Loucy (cell line): ENCODE measurements at regions not wholly inside any gene's neighbourhood (a gene's known extent, or its start where the extent isn't known, plus 50 kb on each side); places are given as distances from the start of the nearest gene placed in this dataset.

Source experiments
- H2AFZ ChIP-seq: fragments of 200-600 bp; sonication (generic); 2 replicates; pipeline ENCODE4 v1.6.0; 2016; ENCODE audit warnings: antibody characterized with exemption, mild to moderate bottlenecking, low read length, moderate library complexity
- H3F3A ChIP-seq: fragments of 200-600 bp; 2 replicates; pipeline ENCODE4 v1.6.0; 2016; ENCODE audit warnings: antibody characterized with exemption, low read depth, mild to moderate bottlenecking
- H3K27me3 ChIP-seq: fragments of 200-600 bp; sonication (generic); 2 replicates; pipeline ENCODE4 v1.6.1; 2014; ENCODE audit warnings: low read length, mild to moderate bottlenecking; ENCODE audit not compliant: insufficient read depth, poor library complexity, severe bottlenecking
- H3K36me3 ChIP-seq: fragments of 200-600 bp; sonication (generic); 2 replicates; pipeline ENCODE4 v1.6.1; 2016; ENCODE audit warnings: low read length; ENCODE audit not compliant: insufficient read depth
- H3K4me1 ChIP-seq: fragments of 200-600 bp; sonication (generic); 2 replicates; pipeline ENCODE4 v1.5.1; 2014; ENCODE audit warnings: low read length, mild to moderate bottlenecking; ENCODE audit not compliant: insufficient read depth, poor library complexity, severe bottlenecking
- H3K4me2 ChIP-seq: fragments of 200-600 bp; sonication (generic); 2 replicates; pipeline ENCODE4 v1.6.0; 2014; ENCODE audit warnings: antibody characterized with exemption, low read length, low read depth, mild to moderate bottlenecking; ENCODE audit not compliant: poor library complexity, severe bottlenecking
- H3K4me3 ChIP-seq: fragments of 200-600 bp; sonication (generic); 2 replicates; pipeline ENCODE4 v1.5.1; 2014; ENCODE audit warnings: low read length, mild to moderate bottlenecking, mixed read lengths; ENCODE audit not compliant: poor library complexity, severe bottlenecking
- H3K79me2 ChIP-seq: fragments of 200-600 bp; sonication (generic); 2 replicates; pipeline ENCODE4 v1.6.1; 2014; ENCODE audit warnings: low read length; ENCODE audit not compliant: insufficient read depth
- H3K9ac ChIP-seq: fragments of 200-600 bp; sonication (generic); 2 replicates; pipeline ENCODE4 v1.6.0; 2014; ENCODE audit warnings: mild to moderate bottlenecking, low read depth, low read length, moderate library complexity; ENCODE audit not compliant: poor library complexity, severe bottlenecking
- H3K9me2 ChIP-seq: fragments of 200-600 bp; sonication (generic); replicated peaks from 2 replicates; pipeline ENCODE4 v1.6.1; 2016; ENCODE audit warnings: low read depth, low read length, mixed read lengths
- H3K9me3 ChIP-seq: fragments of 200-600 bp; sonication (generic); 2 replicates; pipeline ENCODE4 v1.6.1; 2014; ENCODE audit warnings: mild to moderate bottlenecking, antibody characterized with exemption, low read length, low read depth; ENCODE audit not compliant: insufficient read depth
- H4K20me1 ChIP-seq: fragments of 200-600 bp; sonication (generic); 2 replicates; pipeline ENCODE4 v1.6.0; 2014; ENCODE audit warnings: antibody characterized with exemption, low read length, mild to moderate bottlenecking; ENCODE audit not compliant: insufficient read depth, poor library complexity, severe bottlenecking
- CTCF ChIP-seq: fragments of 200-600 bp; sonication (generic); conservative IDR thresholded peaks from 2 replicates; pipeline ENCODE4 v1.5.1; 2014; ENCODE audit warnings: mild to moderate bottlenecking, antibody characterized with exemption, low read length
- EZH2phosphoT487 ChIP-seq: fragments of 200-600 bp; IDR thresholded peaks from 2 replicates; pipeline ENCODE4 v1.6.1; 2018; ENCODE audit warnings: antibody characterized with exemption, mild to moderate bottlenecking, moderate library complexity, borderline replicate concordance

GRCh38 chr7:25353196-25353595 lies 124.9 kb upstream of the NPVF start:
- Histone ChIP-seq H3K79me2 (no peaks in the 10 kb centered on the region), H3K27me3 (no peaks in the 10 kb centered on the region), H3K36me3 (no peaks in the 10 kb centered on the region), H3K9me3 (no peaks in the 10 kb centered on the region), H3K9me2 (no peaks in the 10 kb centered on the region), H3K9ac (no peak overlapping the region), H3F3A (no peaks in the 10 kb centered on the region), H3K4me3 (no peak overlapping the region), H3K4me1 (peaks cover 4% of the 10 kb centered on the region), H3K4me2 (no peak overlapping the region), H4K20me1 (no peaks in the 10 kb centered on the region), H2AFZ (no peak overlapping the region)
- TF ChIP-seq CTCF (no peak), EZH2phosphoT487 (no peak)

- Histone ChIP-seq H3K4me2 (no peak overlapping the region), H3K9me3 (no peaks in the 10 kb centered on the region)
- TF ChIP-seq CTCF = no peak
- no peak for TF ChIP-seq EZH2phosphoT487
Observed at GRCh38 chr7:25353732-25354131, 125.4 kb upstream of the NPVF start.

GRCh38 chr7:25356534-25357151 lies 128.4 kb upstream of the NPVF start:
- no peaks in the 10 kb centered on the region for H4K20me1 ChIP-seq
- H3K4me1 ChIP-seq = peaks cover 14% of the 10 kb centered on the region
- no peak overlapping the region for H3K4me3 ChIP-seq
- no peaks in the 10 kb centered on the region for H3K27me3 ChIP-seq
- H3K4me2 ChIP-seq = no peak overlapping the region
- no peaks in the 10 kb centered on the region for H3K36me3 ChIP-seq
- no peaks in the 10 kb centered on the region for H3F3A ChIP-seq
- H3K9me3 ChIP-seq = no peaks in the 10 kb centered on the region
- no peaks in the 10 kb centered on the region for H3K9me2 ChIP-seq
- TF ChIP-seq CTCF = no peak
- TF ChIP-seq EZH2phosphoT487 = no peak
- H3K79me2 ChIP-seq = no peaks in the 10 kb centered on the region
- H3K9ac ChIP-seq = no peak overlapping the region
- no peak overlapping the region for H2AFZ ChIP-seq

More at GRCh38 chr7:25353732-25354131, 125.4 kb upstream of the NPVF start:
- H3K27me3 ChIP-seq = no peaks in the 10 kb centered on the region
- no peaks in the 10 kb centered on the region for H3K79me2 ChIP-seq
- H3K4me1 ChIP-seq = peaks cover 4% of the 10 kb centered on the region
- no peaks in the 10 kb centered on the region for H3F3A ChIP-seq
- H3K9ac ChIP-seq = no peak overlapping the region
- no peaks in the 10 kb centered on the region for H3K9me2 ChIP-seq
- H2AFZ ChIP-seq = no peak overlapping the region
- H3K4me3 ChIP-seq = no peak overlapping the region
- no peaks in the 10 kb centered on the region for H4K20me1 ChIP-seq
- no peaks in the 10 kb centered on the region for H3K36me3 ChIP-seq
